ENCODE measurements at regions not wholly inside any gene's neighbourhood (a gene's known extent, or its start where the extent isn't known, plus 50 kb on each side); places are given as distances from the start of the nearest gene placed in this dataset.

DNA sequence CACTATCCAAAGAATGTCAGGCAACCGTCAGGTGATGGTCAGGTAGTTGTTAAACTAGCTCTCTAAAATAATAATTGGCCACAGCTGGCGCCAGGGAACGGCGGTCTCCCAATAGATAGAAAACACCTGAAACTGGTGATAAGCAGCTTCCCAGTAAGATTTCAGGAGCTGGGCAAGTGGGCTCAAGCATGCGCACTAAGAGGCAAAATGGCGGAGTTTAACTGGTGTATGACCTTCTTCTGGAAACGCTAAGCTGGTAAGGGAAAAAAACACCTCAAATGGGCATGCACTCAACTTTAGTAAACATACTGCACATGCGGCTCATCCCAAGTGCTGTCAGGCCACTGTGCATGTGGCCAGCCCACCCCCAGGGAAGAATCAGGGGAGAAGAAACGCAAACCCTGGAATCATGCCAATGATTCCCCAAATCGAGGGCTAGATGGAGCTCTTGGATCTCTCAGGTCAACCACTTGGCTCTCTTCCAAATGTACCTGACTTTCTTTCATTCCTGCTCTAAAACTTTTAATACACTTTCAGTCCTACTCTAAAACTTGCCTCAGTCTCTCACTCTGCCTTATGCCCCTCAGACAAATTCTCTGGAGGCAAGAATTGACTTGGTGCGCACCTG lies 195.0 kb downstream of the ZNF621 start:
- Mint-ChIP-seq H3K27ac (ENCODE audit: unreplicated experiment) (no peak overlapping the region), H3K36me3 (ENCODE audit: insufficient read depth, unreplicated experiment) (no peaks in the 10 kb centered on the region), H3K4me3 (ENCODE audit: low read depth, unreplicated experiment) (no peak overlapping the region), H3K4me1 (ENCODE audit: low read depth, unreplicated experiment) (no peaks in the 10 kb centered on the region), H3K27me3 (ENCODE audit: unreplicated experiment) (peaks cover 3% of the 10 kb centered on the region), H3K9me3 (ENCODE audit: low read depth, unreplicated experiment) (no peaks in the 10 kb centered on the region)
- CTCF ChIA-PET, result interaction anchor here (0.5 kb wide), 1 partner anchor 30 kb away, joined by 3 read pairs; no protein-coding TSS in a partner anchor
- TF ChIP-seq, protein P1, sequence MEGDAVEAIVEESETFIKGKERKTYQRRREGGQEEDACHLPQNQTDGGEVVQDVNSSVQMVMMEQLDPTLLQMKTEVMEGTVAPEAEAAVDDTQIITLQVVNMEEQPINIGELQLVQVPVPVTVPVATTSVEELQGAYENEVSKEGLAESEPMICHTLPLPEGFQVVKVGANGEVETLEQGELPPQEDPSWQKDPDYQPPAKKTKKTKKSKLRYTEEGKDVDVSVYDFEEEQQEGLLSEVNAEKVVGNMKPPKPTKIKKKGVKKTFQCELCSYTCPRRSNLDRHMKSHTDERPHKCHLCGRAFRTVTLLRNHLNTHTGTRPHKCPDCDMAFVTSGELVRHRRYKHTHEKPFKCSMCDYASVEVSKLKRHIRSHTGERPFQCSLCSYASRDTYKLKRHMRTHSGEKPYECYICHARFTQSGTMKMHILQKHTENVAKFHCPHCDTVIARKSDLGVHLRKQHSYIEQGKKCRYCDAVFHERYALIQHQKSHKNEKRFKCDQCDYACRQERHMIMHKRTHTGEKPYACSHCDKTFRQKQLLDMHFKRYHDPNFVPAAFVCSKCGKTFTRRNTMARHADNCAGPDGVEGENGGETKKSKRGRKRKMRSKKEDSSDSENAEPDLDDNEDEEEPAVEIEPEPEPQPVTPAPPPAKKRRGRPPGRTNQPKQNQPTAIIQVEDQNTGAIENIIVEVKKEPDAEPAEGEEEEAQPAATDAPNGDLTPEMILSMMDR (IDR thresholded peaks at IDR 0.05; ENCODE audit: unreplicated experiment), result no peak
- DNase-seq, result peak; percentile 17
- intact Hi-C loops (cut with micrococcal nuclease; ENCODE audit: unreplicated experiment), result loop anchor here (1.0 to 10.0 kb wide), 3 partner anchors 252 to 1155 kb away; no protein-coding TSS in a partner anchor
- BruUV-seq (replicated peaks), result no TSS peak

DNA sequence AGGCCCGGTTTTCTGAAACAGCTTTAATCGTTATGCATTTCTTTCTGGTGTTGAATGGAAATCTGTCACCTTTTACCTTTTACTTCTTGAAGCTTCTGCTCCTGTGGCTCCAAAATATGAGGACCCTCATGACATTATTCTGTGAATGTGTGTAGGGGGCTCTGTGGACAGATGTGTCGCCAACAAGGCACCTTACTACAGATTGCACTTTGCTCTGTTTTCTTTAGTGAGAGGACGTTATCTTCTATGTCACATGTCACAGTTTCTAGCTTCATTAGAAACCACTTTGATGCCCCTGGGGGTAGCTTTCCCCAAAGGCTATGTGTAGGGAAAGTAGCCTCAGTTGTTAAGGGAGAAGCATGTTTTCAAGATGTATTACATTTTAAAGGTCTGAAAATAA lies 195.6 kb downstream of the ZNF621 start:
- CTCF ChIA-PET, result interaction anchor here (0.5 kb wide), 1 partner anchor 31 kb away, joined by 3 read pairs; no protein-coding TSS in a partner anchor
- no peak for DNase-seq
- intact Hi-C loops (cut with micrococcal nuclease; ENCODE audit: unreplicated experiment), result loop anchor here (1.0 to 10.0 kb wide), 3 partner anchors 251 to 1154 kb away; no protein-coding TSS in a partner anchor
- Mint-ChIP-seq H3K36me3 (ENCODE audit: insufficient read depth, unreplicated experiment) (no peaks in the 10 kb centered on the region), H3K4me3 (ENCODE audit: low read depth, unreplicated experiment) (no peak overlapping the region), H3K4me1 (ENCODE audit: low read depth, unreplicated experiment) (no peaks in the 10 kb centered on the region), H3K9me3 (ENCODE audit: low read depth, unreplicated experiment) (no peaks in the 10 kb centered on the region), H3K27me3 (ENCODE audit: unreplicated experiment) (no peaks in the 10 kb centered on the region), H3K27ac (ENCODE audit: unreplicated experiment) (no peak overlapping the region)
- TF ChIP-seq, protein P1 (IDR thresholded peaks at IDR 0.05; ENCODE audit: unreplicated experiment), result no peak
- BruUV-seq (replicated peaks), result no TSS peak

DNA sequence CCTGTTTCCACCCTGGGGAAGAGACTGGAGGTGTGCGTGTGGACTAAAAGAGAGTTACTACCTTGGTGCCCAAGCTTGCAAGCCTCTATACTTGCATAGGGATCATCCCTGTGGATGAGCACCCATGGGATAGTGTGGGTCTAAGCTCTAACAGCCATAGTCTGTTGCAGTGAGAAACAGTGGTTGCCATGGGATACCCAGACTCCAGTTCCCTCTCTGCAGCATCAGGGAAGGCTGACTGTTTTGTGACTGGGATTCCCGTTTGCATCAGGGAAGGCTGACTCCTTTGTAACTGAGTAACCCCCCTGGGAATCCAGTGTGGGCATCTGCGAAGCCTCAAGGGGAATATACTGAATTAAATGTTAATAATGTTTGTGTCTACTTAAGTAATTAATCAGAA lies 196.1 kb downstream of the ZNF621 start:
- Mint-ChIP-seq H3K27me3 (ENCODE audit: unreplicated experiment) (no peaks in the 10 kb centered on the region), H3K36me3 (ENCODE audit: insufficient read depth, unreplicated experiment) (no peaks in the 10 kb centered on the region), H3K4me1 (ENCODE audit: low read depth, unreplicated experiment) (no peaks in the 10 kb centered on the region), H3K4me3 (ENCODE audit: low read depth, unreplicated experiment) (no peak overlapping the region), H3K27ac (ENCODE audit: unreplicated experiment) (no peak overlapping the region), H3K9me3 (ENCODE audit: low read depth, unreplicated experiment) (no peaks in the 10 kb centered on the region)
- intact Hi-C loops (cut with micrococcal nuclease; ENCODE audit: unreplicated experiment), result loop anchor here (1.0 to 10.0 kb wide), 3 partner anchors 250 to 1154 kb away; no protein-coding TSS in a partner anchor
- CTCF ChIA-PET, result no interaction called here
- TF ChIP-seq, protein P1 (IDR thresholded peaks at IDR 0.05; ENCODE audit: unreplicated experiment), result no peak
- no TSS peak for BruUV-seq (replicated peaks)
- DNase-seq, result no peak

DNA sequence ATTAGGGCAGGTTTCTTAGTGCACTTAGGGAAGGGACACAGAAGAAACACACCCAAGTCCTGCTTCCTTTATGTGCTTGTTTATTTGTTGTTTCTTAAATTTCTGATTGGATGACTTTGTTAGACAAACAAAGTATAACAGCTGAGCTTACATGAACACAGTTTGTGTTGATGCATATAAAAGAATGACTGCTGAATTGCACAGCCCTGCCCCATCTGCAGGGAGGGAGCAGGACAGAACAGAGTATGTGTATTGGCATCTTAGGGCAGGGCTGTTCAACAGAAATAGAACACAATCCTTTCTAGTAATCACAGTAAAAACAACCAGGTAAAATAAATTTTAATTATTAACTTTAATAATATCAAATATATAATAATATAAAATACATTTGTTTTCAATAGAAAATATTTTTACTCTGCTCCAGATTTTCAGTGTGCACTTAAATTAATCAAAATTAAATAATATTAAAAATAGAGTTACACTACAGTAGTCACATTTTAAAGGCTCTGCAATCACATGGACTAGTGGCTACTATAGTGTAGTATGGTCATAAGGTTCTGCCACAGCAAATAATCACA lies 198.4 kb downstream of the ZNF621 start:
- Mint-ChIP-seq H3K36me3 (ENCODE audit: insufficient read depth, unreplicated experiment) (no peaks in the 10 kb centered on the region), H3K4me3 (ENCODE audit: low read depth, unreplicated experiment) (no peak overlapping the region), H3K9me3 (ENCODE audit: low read depth, unreplicated experiment) (no peaks in the 10 kb centered on the region), H3K4me1 (ENCODE audit: low read depth, unreplicated experiment) (no peaks in the 10 kb centered on the region), H3K27ac (ENCODE audit: unreplicated experiment) (no peak overlapping the region), H3K27me3 (ENCODE audit: unreplicated experiment) (no peaks in the 10 kb centered on the region)
- no peak for DNase-seq
- CTCF ChIA-PET, result no interaction called here
- TF ChIP-seq, protein P1 (IDR thresholded peaks at IDR 0.05; ENCODE audit: unreplicated experiment), result no peak
- BruUV-seq (replicated peaks), result no TSS peak
- intact Hi-C loops (cut with micrococcal nuclease; ENCODE audit: unreplicated experiment), result loop anchor here (5.0 to 10.0 kb wide), 2 partner anchors 479 to 1152 kb away; no protein-coding TSS in a partner anchor

Measured in Calu3 (cell line).